Ovary (tissue), 7 donors: ENCODE measurements at regions not wholly inside any gene's neighbourhood (a gene's known extent, or its start where the extent isn't known, plus 50 kb on each side); places are given as distances from the start of the nearest gene placed in this dataset.

ENCODE experiments used
- DNase-seq, 5 donors: peaks; one replicate each; pipeline ENCODE4 v3.0.0-alpha.2; 2019 to 2020
- H3K27ac ChIP-seq, 2 donors: fragments of 200-600 bp; one replicate each; pipeline versions ENCODE4 v1.5.1 to v1.8.0; 2019 to 2022
- H3K27me3 ChIP-seq: fragments of 200-600 bp; one replicate; pipeline ENCODE4 v1.8.0; 2022
- H3K36me3 ChIP-seq: fragments of 200-600 bp; sonication (generic); one replicate; pipeline ENCODE4 v1.5.1; 2019
- H3K4me1 ChIP-seq: one replicate; pipeline ENCODE4 v1.8.1; 2013; ENCODE audit warnings: mild to moderate bottlenecking, moderate library complexity; ENCODE audit not compliant: insufficient read depth
- H3K4me3 ChIP-seq: fragments of 200-600 bp; sonication (generic); one replicate; pipeline ENCODE4 v1.5.1; 2017
- H3K9me3 ChIP-seq, 2 donors: fragments of 200-600 bp in 1 of 2; sonication (generic) in 1 of 2; one replicate each; pipeline versions ENCODE4 v1.5.1 to v1.8.1; 2013 to 2019; ENCODE audit warnings: mild to moderate bottlenecking in 1 of 2, moderate library complexity in 1 of 2
- CTCF ChIP-seq, 3 donors: fragments of 450-650 bp in 2 of 3; fragments of 200-600 bp in 1 of 3; IDR thresholded peaks; one replicate each; pipeline versions ENCODE4 v1.5.1 to v1.8.0; 2016 to 2022; ENCODE audit warnings: antibody characterized with exemption in 3 of 3, mild to moderate bottlenecking in 1 of 3
- EP300 ChIP-seq: sonication (generic); formaldehyde crosslinking; IDR thresholded peaks from one replicate; pipeline ENCODE4 v1.6.1; 2017; ENCODE audit warnings: antibody characterized with exemption
- POLR2A ChIP-seq: fragments of 450-650 bp; IDR thresholded peaks from one replicate; pipeline ENCODE4 v1.6.1; 2017; ENCODE audit warnings: antibody characterized with exemption, mild to moderate bottlenecking, moderate library complexity
- WGBS, 3 donors: extraction: QIAGEN DNeasy Blood & Tissue Kit in 1 of 3; methylation state at CpG; one replicate each; pipeline versions ENCODE4 v1.1.5 to v1.1.7; 2013 to 2017; 5-methylcytosine and 5-hydroxymethylcytosine counted together
- intact Hi-C, 4 donors: fragments of 100-400 bp; cut with DNase I; formaldehyde crosslinking; loops; one replicate each; pipeline versions ENCODE4 v1.11.0 to v1.15.1; 2022 to 2023
- donor health status: DM: no; HTN: no; CAD: no; lungs with moderate emphysema.
- donor health status: DM: no; HTN: no; CAD: no.
- donor health status: Bipolar disorder and iron deficiency.
- donor health status: DM: no; HTN: no; CAD: no.
- donor health status: DM: yes; HTN: yes; CAD: no.

DNA sequence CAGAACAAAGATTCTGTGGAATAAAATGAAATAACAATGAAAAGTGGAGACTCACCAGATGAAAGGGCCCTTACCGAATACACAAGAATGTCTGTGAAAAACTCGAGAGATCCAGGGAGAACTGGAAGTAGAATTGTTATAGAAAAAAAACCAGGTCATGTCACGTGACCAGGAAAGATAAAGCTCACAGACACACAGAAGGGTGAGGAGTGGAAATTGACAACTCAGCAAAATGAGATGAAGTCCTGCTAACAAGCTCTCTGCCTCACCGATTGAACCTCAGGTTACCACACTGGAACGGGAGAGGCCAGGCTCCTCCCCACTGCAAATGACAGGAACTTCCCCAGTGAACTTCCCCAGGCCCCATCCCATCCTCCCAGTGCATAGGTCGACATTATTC lies 1618.0 kb upstream of the PCDH10 start:
- intact Hi-C loops = no loop called here
- Histone ChIP-seq H3K36me3 (no peaks in the 10 kb centered on the region), H3K27me3 (no peaks in the 10 kb centered on the region), H3K4me1 (no peaks in the 10 kb centered on the region), H3K9me3 (no peaks in the 10 kb centered on the region), H3K4me3 (no peak overlapping the region), H3K27ac (no peak overlapping the region)
- 80 to 90% (median 86%) methylated on average over 6 of the region's 6 CpGs for WGBS, 3 donors
- DNase-seq = no peak
- no peak for TF ChIP-seq CTCF (IDR thresholded peaks at IDR 0.05)
- no peak for TF ChIP-seq EP300
- TF ChIP-seq POLR2A = no peak

GRCh38 chr4:131534944-131535645 lies 1614.0 kb upstream of the PCDH10 start:
- no peaks in the 10 kb centered on the region for H3K27me3 ChIP-seq
- intact Hi-C loops = no loop called here
- no peak overlapping the region for H3K27ac ChIP-seq
- H3K36me3 ChIP-seq = no peaks in the 10 kb centered on the region
- no peak for TF ChIP-seq POLR2A
- TF ChIP-seq EP300 = no peak
- no peak for TF ChIP-seq CTCF (IDR thresholded peaks at IDR 0.05)
- H3K4me1 ChIP-seq = no peaks in the 10 kb centered on the region
- WGBS, 3 donors = 78 to 86% (median 86%) methylated on average over 7 of the region's 7 CpGs
- DNase-seq = no peak
- H3K4me3 ChIP-seq = no peak overlapping the region
- no peaks in the 10 kb centered on the region for H3K9me3 ChIP-seq

DNA sequence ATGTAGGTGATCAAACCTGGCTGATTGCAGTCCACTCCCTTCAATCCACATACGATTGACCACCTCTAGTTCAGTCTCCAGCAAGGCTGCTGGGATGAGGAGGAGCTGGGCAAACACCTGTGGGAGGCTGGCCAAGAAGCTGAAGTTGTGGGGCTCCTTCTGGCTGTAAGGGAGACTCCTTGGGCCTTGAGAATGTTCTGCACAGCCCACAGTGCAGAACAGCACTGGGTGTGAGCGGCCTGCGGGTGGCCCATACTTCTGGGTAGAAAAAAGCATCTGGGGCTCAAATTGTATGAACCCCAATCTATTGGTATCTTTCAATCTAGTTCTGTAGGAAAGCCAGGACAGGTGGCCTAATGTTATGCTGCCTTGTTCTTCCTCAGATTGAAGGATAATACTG lies 1608.8 kb upstream of the PCDH10 start:
- WGBS, 3 donors = 81 to 94% (median 86%) methylated on average over 3 of the region's 3 CpGs
- H3K4me3 ChIP-seq = no peak overlapping the region
- intact Hi-C loops = no loop called here
- no peaks in the 10 kb centered on the region for H3K4me1 ChIP-seq
- H3K27me3 ChIP-seq = no peaks in the 10 kb centered on the region
- no peaks in the 10 kb centered on the region for H3K9me3 ChIP-seq
- H3K36me3 ChIP-seq = no peaks in the 10 kb centered on the region
- DNase-seq = no peak
- H3K27ac ChIP-seq = no peak overlapping the region
- TF ChIP-seq CTCF (IDR thresholded peaks at IDR 0.05) (no peak), POLR2A (no peak), EP300 (no peak)

GRCh38 chr4:131547506-131547981 lies 1601.5 kb upstream of the PCDH10 start:
- Histone ChIP-seq H3K36me3 (no peaks in the 10 kb centered on the region), H3K27me3 (no peaks in the 10 kb centered on the region), H3K27ac (no peak overlapping the region), H3K9me3 (no peaks in the 10 kb centered on the region), H3K4me3 (no peak overlapping the region), H3K4me1 (no peaks in the 10 kb centered on the region)
- intact Hi-C loops = no loop called here
- 85 to 88% (median 87%) methylated on average over 7 of the region's 7 CpGs for WGBS, 3 donors
- TF ChIP-seq POLR2A (no peak), EP300 (no peak), CTCF (IDR thresholded peaks at IDR 0.05) (no peak)
- DNase-seq = no peak
